Sigmoid colon (tissue), 6 donors: ENCODE measurements at regions not wholly inside any gene's neighbourhood (a gene's known extent, or its start where the extent isn't known, plus 50 kb on each side); places are given as distances from the start of the nearest gene placed in this dataset.

ENCODE experiments used
- DNase-seq: peaks from one replicate; pipeline ENCODE4 v3.0.0-alpha.2; 2019
- H3K27ac ChIP-seq, 4 donors: fragments of 200-600 bp; sonication (generic); one replicate each; pipeline ENCODE4 v1.5.1; 2016 to 2019; ENCODE audit warnings: mild to moderate bottlenecking in 1 of 4
- H3K27me3 ChIP-seq, 3 donors: fragments of 200-600 bp; sonication (generic); one replicate each; pipeline ENCODE4 v1.5.1; 2019; ENCODE audit warnings: mild to moderate bottlenecking in 1 of 3
- H3K36me3 ChIP-seq, 4 donors: fragments of 200-600 bp; sonication (generic); one replicate each; pipeline ENCODE4 v1.5.1; 2016 to 2019
- H3K4me1 ChIP-seq, 4 donors: fragments of 200-600 bp; sonication (generic); one replicate each; pipeline ENCODE4 v1.5.1; 2017 to 2019
- H3K4me3 ChIP-seq, 4 donors: fragments of 200-600 bp; sonication (generic); one replicate each; pipeline ENCODE4 v1.5.1; 2017 to 2019; ENCODE audit warnings: mild to moderate bottlenecking in 2 of 4, moderate library complexity in 1 of 4
- H3K9me3 ChIP-seq, 4 donors: fragments of 200-600 bp in 3 of 4; sonication (generic) in 3 of 4; one replicate each; pipeline versions ENCODE4 v1.5.1 to v1.6.1; 2013 to 2019
- EP300 ChIP-seq, 4 donors: sonication (generic); formaldehyde crosslinking; IDR thresholded peaks; one replicate each; pipeline ENCODE4 v1.6.1; 2017; ENCODE audit warnings: antibody characterized with exemption in 4 of 4
- POLR2A ChIP-seq, 2 donors: fragments of 450-650 bp; IDR thresholded peaks; one replicate each; pipeline ENCODE4 v1.6.1; 2016; ENCODE audit warnings: antibody characterized with exemption in 2 of 2, mild to moderate bottlenecking in 2 of 2, moderate library complexity in 2 of 2
- POLR2AphosphoS5 ChIP-seq, 4 donors: sonication (generic); formaldehyde crosslinking; IDR thresholded peaks; one replicate each; pipeline ENCODE4 v1.6.1; 2017; ENCODE audit warnings: antibody characterized with exemption in 4 of 4
- WGBS, 2 donors: extraction: QIAGEN DNeasy Blood & Tissue Kit; methylation state at CpG; one replicate each; pipeline ENCODE4 v1.1.7; 2013; 5-methylcytosine and 5-hydroxymethylcytosine counted together
- intact Hi-C: fragments of 100-400 bp; cut with DNase I; formaldehyde crosslinking; loops from one replicate; pipeline ENCODE4 v1.15.1; 2023
- TF ChIP-seq, protein P1 (sequence below), 4 experiments: fragments of 450-650 bp in 3 of 4; fragments of 200-600 bp in 1 of 4; IDR thresholded peaks; one replicate each; pipeline ENCODE4 v1.5.1; 2016 to 2019; ENCODE audit warnings: antibody characterized with exemption in 4 of 4, mild to moderate bottlenecking in 3 of 4, moderate library complexity in 2 of 4
- donor health status: healthy with polysubstance abuse.
- donor health status: healthy.

DNA sequence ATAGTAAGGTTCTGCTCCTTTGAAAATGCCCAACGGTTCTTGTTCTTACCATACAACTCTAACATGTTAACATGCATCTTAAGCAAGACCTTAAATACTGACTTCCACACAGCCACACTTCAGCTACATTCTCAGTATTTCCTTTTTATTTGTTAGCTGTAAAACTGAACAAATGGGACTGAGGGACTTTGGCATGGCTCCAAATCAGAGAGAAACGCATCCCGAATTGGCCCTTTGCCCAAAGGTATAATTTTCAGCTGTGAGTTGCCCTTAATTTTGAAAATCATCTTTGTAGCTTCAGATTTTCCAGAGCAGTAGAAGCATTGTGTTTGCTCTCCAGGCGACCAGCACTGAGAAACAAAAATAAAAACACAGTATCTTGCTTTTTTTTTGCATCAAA, 56.4 kb downstream of the NEUROD6 start:
- Histone ChIP-seq H3K27me3 (no peaks in the 10 kb centered on the region), H3K36me3 (no peaks in the 10 kb centered on the region), H3K27ac (no peak overlapping the region), H3K4me1 (no peaks in the 10 kb centered on the region), H3K9me3 (peaks cover 0 to 3% (median 0%) of the 10 kb centered on the region in 4 donors), H3K4me3 (no peak overlapping the region)
- no peak for DNase-seq
- intact Hi-C loops = no loop called here
- TF ChIP-seq EP300 (IDR thresholded peaks at IDR 0.05) = no peak
- no peak for TF ChIP-seq POLR2AphosphoS5 (IDR thresholded peaks at IDR 0.05)
- TF ChIP-seq POLR2A (IDR thresholded peaks at IDR 0.05) = no peak
- TF ChIP-seq, protein P1, sequence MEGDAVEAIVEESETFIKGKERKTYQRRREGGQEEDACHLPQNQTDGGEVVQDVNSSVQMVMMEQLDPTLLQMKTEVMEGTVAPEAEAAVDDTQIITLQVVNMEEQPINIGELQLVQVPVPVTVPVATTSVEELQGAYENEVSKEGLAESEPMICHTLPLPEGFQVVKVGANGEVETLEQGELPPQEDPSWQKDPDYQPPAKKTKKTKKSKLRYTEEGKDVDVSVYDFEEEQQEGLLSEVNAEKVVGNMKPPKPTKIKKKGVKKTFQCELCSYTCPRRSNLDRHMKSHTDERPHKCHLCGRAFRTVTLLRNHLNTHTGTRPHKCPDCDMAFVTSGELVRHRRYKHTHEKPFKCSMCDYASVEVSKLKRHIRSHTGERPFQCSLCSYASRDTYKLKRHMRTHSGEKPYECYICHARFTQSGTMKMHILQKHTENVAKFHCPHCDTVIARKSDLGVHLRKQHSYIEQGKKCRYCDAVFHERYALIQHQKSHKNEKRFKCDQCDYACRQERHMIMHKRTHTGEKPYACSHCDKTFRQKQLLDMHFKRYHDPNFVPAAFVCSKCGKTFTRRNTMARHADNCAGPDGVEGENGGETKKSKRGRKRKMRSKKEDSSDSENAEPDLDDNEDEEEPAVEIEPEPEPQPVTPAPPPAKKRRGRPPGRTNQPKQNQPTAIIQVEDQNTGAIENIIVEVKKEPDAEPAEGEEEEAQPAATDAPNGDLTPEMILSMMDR (IDR thresholded peaks at IDR 0.05) = no peak
- 28 to 47% methylated on average over 4 of the region's 4 CpGs for WGBS, 2 donors

DNA sequence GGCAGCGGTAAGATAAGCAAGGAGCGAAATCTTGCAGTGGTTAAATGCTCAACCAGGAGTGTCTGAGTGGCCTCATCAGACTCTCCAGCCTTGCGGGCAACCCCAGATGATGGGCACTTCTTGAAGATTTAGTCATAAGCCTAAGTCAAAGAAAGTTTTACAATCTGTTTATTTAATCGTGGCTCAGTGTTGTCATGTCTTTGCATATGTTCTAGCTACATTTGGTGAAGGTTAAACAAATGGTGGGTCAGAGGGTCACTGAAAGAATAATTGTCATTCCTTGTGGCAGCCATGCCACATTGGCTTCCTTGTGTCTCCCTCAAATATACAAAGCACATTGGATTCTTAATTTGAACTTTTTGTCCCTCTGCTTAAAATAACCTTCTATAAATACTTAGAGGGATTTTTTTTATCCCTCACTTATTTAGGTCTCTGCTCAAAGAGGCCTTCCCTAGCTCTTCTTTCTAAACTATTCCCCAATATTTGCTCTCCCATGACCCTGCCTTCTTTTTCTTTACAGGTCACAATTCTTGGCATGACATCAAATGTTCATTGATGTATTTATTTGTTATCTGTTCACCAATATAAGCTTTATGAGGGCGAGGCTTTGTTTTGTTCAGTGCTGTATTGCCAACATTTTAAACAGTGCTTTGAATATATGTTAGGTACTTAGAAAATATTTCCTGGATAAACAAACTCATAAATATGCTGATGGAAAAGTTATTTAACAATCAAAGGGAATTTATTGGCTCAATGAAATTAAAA, 68.7 kb downstream of the NEUROD6 start:
- H3K4me1 ChIP-seq = no peaks in the 10 kb centered on the region
- no peak for DNase-seq
- H3K27ac ChIP-seq = no peak overlapping the region
- H3K4me3 ChIP-seq = no peak overlapping the region
- intact Hi-C loops = no loop called here
- 50 to 60% methylated on average over 5 of the region's 5 CpGs for WGBS, 2 donors
- no peaks in the 10 kb centered on the region for H3K27me3 ChIP-seq
- H3K9me3 ChIP-seq = no peaks in the 10 kb centered on the region
- no peaks in the 10 kb centered on the region for H3K36me3 ChIP-seq
- no peak for TF ChIP-seq EP300 (IDR thresholded peaks at IDR 0.05)
- TF ChIP-seq, protein P1 (IDR thresholded peaks at IDR 0.05) = no peak
- TF ChIP-seq POLR2A (IDR thresholded peaks at IDR 0.05) = no peak
- TF ChIP-seq POLR2AphosphoS5 (IDR thresholded peaks at IDR 0.05) = no peak

DNA sequence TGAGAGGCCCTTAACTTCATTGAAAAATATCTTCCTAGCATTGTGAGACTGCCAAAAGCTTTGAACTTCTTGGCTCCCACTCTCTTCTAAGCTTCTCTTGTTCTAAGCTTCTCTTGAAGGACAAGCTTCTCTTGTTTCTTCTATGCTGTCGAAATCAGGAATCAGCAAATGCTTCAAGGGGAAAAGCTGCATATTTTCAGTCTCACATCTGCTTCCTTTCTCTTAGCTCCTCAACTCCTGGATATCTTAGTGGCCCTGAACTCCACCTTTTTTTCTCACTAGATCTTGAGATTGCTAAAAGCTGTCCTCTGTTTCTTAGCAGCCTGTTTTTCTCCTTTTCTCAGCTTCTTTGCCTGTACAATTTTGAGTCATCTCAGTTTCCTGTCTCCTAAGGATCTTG, 73.0 kb downstream of the NEUROD6 start:
- no peaks in the 10 kb centered on the region for H3K4me1 ChIP-seq
- H3K4me3 ChIP-seq = no peak overlapping the region
- H3K27me3 ChIP-seq = no peaks in the 10 kb centered on the region
- no peak for TF ChIP-seq POLR2AphosphoS5 (IDR thresholded peaks at IDR 0.05)
- TF ChIP-seq, protein P1 (IDR thresholded peaks at IDR 0.05) = no peak
- TF ChIP-seq EP300 (IDR thresholded peaks at IDR 0.05) = no peak
- TF ChIP-seq POLR2A (IDR thresholded peaks at IDR 0.05) = no peak
- H3K36me3 ChIP-seq = no peaks in the 10 kb centered on the region
- H3K9me3 ChIP-seq = no peaks in the 10 kb centered on the region
- 62 to 77% methylated on average over 1 of the region's 1 CpG for WGBS, 2 donors
- DNase-seq = no peak
- no peak overlapping the region for H3K27ac ChIP-seq
- intact Hi-C loops = no loop called here

DNA sequence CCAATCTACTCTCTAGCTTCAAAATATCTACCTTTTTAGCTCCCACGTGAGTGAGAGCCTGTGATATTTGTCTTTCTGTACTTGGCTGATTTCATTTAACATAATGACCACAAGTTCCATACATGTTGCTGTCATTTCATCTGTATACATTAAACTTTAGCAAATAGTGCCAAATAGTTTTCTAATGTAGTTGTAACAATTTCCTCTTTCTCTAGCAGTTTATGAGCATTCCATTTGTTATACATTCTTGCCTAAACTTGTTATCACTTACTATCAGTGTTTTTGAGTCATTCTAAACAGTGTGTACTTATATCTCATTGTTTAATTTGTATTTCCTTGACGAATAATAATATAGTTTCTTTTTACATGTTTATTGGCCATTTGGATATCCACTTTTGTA, 77.2 kb downstream of the NEUROD6 start:
- Histone ChIP-seq H3K36me3 (no peaks in the 10 kb centered on the region), H3K9me3 (no peaks in the 10 kb centered on the region), H3K4me3 (no peak overlapping the region), H3K27ac (no peak overlapping the region), H3K27me3 (no peaks in the 10 kb centered on the region), H3K4me1 (no peaks in the 10 kb centered on the region)
- TF ChIP-seq, protein P1 (IDR thresholded peaks at IDR 0.05) = no peak
- TF ChIP-seq EP300 (IDR thresholded peaks at IDR 0.05) (no peak), POLR2AphosphoS5 (IDR thresholded peaks at IDR 0.05) (no peak), POLR2A (IDR thresholded peaks at IDR 0.05) (no peak)
- 42 to 60% methylated on average over 2 of the region's 2 CpGs for WGBS, 2 donors
- no peak for DNase-seq
- intact Hi-C loops = no loop called here

DNA sequence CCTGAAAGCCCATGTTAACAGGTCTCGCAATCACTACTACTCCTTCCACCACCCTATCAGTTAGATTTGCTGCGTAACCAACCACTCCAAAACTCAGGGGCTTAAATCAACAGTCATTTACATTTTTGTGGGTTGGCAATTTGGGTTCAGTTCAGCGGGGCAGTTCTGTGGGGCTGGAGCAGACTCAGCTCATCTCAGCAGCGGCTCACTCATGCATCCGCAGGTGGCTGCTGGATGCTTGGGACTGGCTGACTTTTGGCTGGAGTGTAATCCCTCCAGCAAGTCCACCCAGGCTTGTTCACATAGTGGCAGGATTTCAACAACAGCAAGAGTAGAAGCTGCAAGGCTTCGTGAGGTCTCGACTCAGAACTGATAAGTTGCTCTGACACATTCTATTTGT, 79.2 kb downstream of the NEUROD6 start:
- DNase-seq = no peak
- intact Hi-C loops = no loop called here
- Histone ChIP-seq H3K9me3 (no peaks in the 10 kb centered on the region), H3K4me3 (no peak overlapping the region), H3K4me1 (no peaks in the 10 kb centered on the region), H3K36me3 (no peaks in the 10 kb centered on the region), H3K27ac (no peak overlapping the region), H3K27me3 (no peaks in the 10 kb centered on the region)
- 54 to 82% methylated on average over 7 of the region's 7 CpGs for WGBS, 2 donors
- no peak for TF ChIP-seq POLR2AphosphoS5 (IDR thresholded peaks at IDR 0.05)
- no peak for TF ChIP-seq POLR2A (IDR thresholded peaks at IDR 0.05)
- TF ChIP-seq EP300 (IDR thresholded peaks at IDR 0.05) = no peak
- TF ChIP-seq, protein P1 (IDR thresholded peaks at IDR 0.05) = no peak
